ENCODE measurements at regions not wholly inside any gene's neighbourhood (a gene's known extent, or its start where the extent isn't known, plus 50 kb on each side); places are given as distances from the start of the nearest gene placed in this dataset.

DNA sequence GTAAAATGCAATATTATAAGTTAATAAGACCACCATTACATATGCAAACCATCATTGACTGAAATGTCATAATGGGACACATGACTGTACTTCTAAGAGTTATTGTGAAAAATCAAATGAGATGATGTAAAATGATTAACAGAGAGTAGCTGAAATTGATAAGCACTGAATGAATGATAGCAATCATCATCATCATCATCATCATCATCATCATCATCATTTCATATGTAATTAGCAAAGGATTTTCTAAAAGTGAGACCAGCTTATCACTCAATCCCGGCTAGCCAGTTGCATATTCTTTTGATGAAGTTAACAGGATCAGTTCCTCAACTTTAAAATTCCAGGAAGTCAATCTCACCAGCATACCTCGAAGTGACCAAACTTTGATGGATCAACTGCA lies 650.3 kb upstream of the KLF4 start:
- TF ChIP-seq CTCF (IDR thresholded peaks at IDR 0.05; ENCODE audit: poor library complexity), result no peak
- TF ChIP-seq EZH2 (IDR thresholded peaks at IDR 0.05; ENCODE audit: borderline replicate concordance), result no peak
- no peak for TF ChIP-seq EZH2phosphoT487 (IDR thresholded peaks at IDR 0.05; ENCODE audit: low read depth, severe bottlenecking, unreplicated experiment)
